GM12878 (cell line): ENCODE measurements at regions not wholly inside any gene's neighbourhood (a gene's known extent, or its start where the extent isn't known, plus 50 kb on each side); places are given as distances from the start of the nearest gene placed in this dataset.

ENCODE experiments used
- ATAC-seq: fragments of 200-7000 bp; cut with Tn5 transposase; 3 replicates; pipeline ENCODE4 v1.9.1; 2020; ENCODE audit warnings: mild to moderate bottlenecking, moderate library complexity
- BruUV-seq: library from RNA; stranded (reverse); fragments of 400-500 nt; replicated peaks from 2 replicates; lab custom pipeline; 2021; lab: Mats Ljungman, UMichigan
- CTCF ChIA-PET: fragments of 300-600 bp; sonication (Branson Sonifier 250); formaldehyde crosslinking; extraction: SDS; loops from one replicate; lab custom pipeline; 2021; ENCODE audit warnings: inconsistent platforms; lab: Yijun Ruan, JAX
- POLR2A ChIA-PET: fragments of 350-600 bp; formaldehyde crosslinking; extraction: SDS; loops from one replicate; lab custom pipeline; 2021; ENCODE audit warnings: inconsistent platforms; lab: Charles Lee
- RAD21 ChIA-PET: fragments of 300-600 bp; sonication (Branson Sonifier 250); formaldehyde crosslinking; loops from one replicate; lab custom pipeline; 2023; ENCODE audit warnings: antibody characterized with exemption; ENCODE audit not compliant: unreplicated experiment; lab: Charles Lee
- SMC1A ChIA-PET: fragments of 300-600 bp; sonication (Branson Sonifier 250); formaldehyde crosslinking; loops from one replicate; lab custom pipeline; 2023; ENCODE audit not compliant: unreplicated experiment, uncharacterized antibody; lab: Charles Lee
- DNase-seq: peaks from one replicate; pipeline ENCODE4 v3.0.0-alpha.2; 2011; ENCODE audit warnings: low read depth, low spot score
- FAIRE-seq: peaks from 3 replicates; lab custom pipeline; 2011; peaks lifted over from hg19 to GRCh38; lab: Jason Lieb, UNC
- H2AFZ ChIP-seq: 2 replicates; pipeline ENCODE4 v1.6.0; 2011; ENCODE audit warnings: low read depth, low read length, control low read depth; ENCODE audit not compliant: control insufficient read depth
- H3K27ac ChIP-seq: 2 replicates; pipeline ENCODE4 v1.5.1; 2011; ENCODE audit warnings: control low read depth; ENCODE audit not compliant: control insufficient read depth, insufficient read depth
- H3K27me3 ChIP-seq, 2 experiments: replicated peaks in 1 of 2; 2 replicates each; pipeline versions ENCODE4 v1.6.0 to v1.6.1; 2011; ENCODE audit warnings: low read length in 1 of 2; ENCODE audit not compliant: control insufficient read depth in 2 of 2, insufficient read depth in 2 of 2
- H3K36me3 ChIP-seq, 2 experiments: 2 replicates each; pipeline ENCODE4 v1.5.1; 2011; ENCODE audit warnings: low read length in 1 of 2; ENCODE audit not compliant: control insufficient read depth in 2 of 2, insufficient read depth in 2 of 2
- H3K4me1 ChIP-seq: 2 replicates; pipeline ENCODE4 v1.6.1; 2011; ENCODE audit warnings: mild to moderate bottlenecking, low read length, moderate library complexity, mixed read lengths; ENCODE audit not compliant: control insufficient read depth, insufficient read depth
- H3K4me2 ChIP-seq: 2 replicates; pipeline ENCODE4 v1.6.0; 2011; ENCODE audit warnings: control low read depth; ENCODE audit not compliant: control insufficient read depth, insufficient read depth
- H3K4me3 ChIP-seq: fragments of 200-600 bp; sonication (generic); 2 replicates; pipeline ENCODE4 v1.5.1; 2016
- H3K79me2 ChIP-seq: 2 replicates; pipeline ENCODE4 v1.6.0; 2011; ENCODE audit warnings: low read length; ENCODE audit not compliant: control insufficient read depth, insufficient read depth
- H3K9ac ChIP-seq: 2 replicates; pipeline ENCODE4 v1.8.0; 2011; ENCODE audit warnings: low read length, control low read depth, mixed read lengths; ENCODE audit not compliant: control insufficient read depth, insufficient read depth
- H3K9me3 ChIP-seq: replicated peaks from 3 replicates; pipeline ENCODE4 v1.5.1; 2011; ENCODE audit warnings: mild to moderate bottlenecking, low read length; ENCODE audit not compliant: control insufficient read depth, insufficient read depth
- H4K20me1 ChIP-seq: 2 replicates; pipeline ENCODE4 v1.6.0; 2011; ENCODE audit not compliant: control insufficient read depth, insufficient read depth
- ATF7 ChIP-seq: fragments of 450-650 bp; IDR thresholded peaks from 2 replicates; pipeline ENCODE4 v1.6.1; 2016; ENCODE audit warnings: low read depth, mild to moderate bottlenecking
- BMI1 ChIP-seq: fragments of 450-650 bp; IDR thresholded peaks from 2 replicates; pipeline ENCODE4 v1.6.1; 2016; ENCODE audit warnings: mild to moderate bottlenecking, moderate library complexity, borderline replicate concordance
- GABPA ChIP-seq: IDR thresholded peaks from 2 replicates; pipeline ENCODE4 v1.6.1; 2014; ENCODE audit warnings: antibody characterized with exemption, low read depth, mild to moderate bottlenecking, inconsistent platforms
- IRF3 ChIP-seq: fragments of 450-650 bp; IDR thresholded peaks from 2 replicates; pipeline ENCODE4 v1.6.1; 2014; ENCODE audit warnings: mild to moderate bottlenecking
- JUNB ChIP-seq: IDR thresholded peaks from 2 replicates; pipeline ENCODE4 v1.6.1; 2016; ENCODE audit warnings: antibody characterized with exemption, mild to moderate bottlenecking
- MLLT1 ChIP-seq: fragments of 450-650 bp; IDR thresholded peaks from 2 replicates; pipeline ENCODE4 v1.6.1; 2016; ENCODE audit warnings: mild to moderate bottlenecking
- MTA2 ChIP-seq: fragments of 450-650 bp; IDR thresholded peaks from 2 replicates; pipeline ENCODE4 v1.6.1; 2016; ENCODE audit warnings: low read depth, mild to moderate bottlenecking, moderate library complexity
- NBN ChIP-seq: fragments of 450-650 bp; IDR thresholded peaks from 2 replicates; pipeline ENCODE4 v1.6.1; 2016
- NFIC ChIP-seq: IDR thresholded peaks from 2 replicates; pipeline ENCODE4 v1.6.1; 2012; ENCODE audit warnings: low read depth, mild to moderate bottlenecking, inconsistent platforms, low read length, moderate library complexity
- NR2C2 ChIP-seq: IDR thresholded peaks from 2 replicates; pipeline ENCODE4 v1.6.1; 2011; ENCODE audit warnings: borderline replicate concordance, low read depth; ENCODE audit not compliant: control insufficient read depth, insufficient read length
- USF1 ChIP-seq: IDR thresholded peaks from 2 replicates; pipeline ENCODE4 v1.6.1; 2011; ENCODE audit warnings: borderline replicate concordance, low read depth, mild to moderate bottlenecking, moderate library complexity, mixed read lengths, low read length; ENCODE audit not compliant: insufficient read depth; ENCODE audit errors: extremely low read length
- YY1 ChIP-seq: IDR thresholded peaks from 2 replicates; pipeline ENCODE4 v1.6.1; 2011; ENCODE audit warnings: low read depth, mild to moderate bottlenecking, low read length
- WGBS: methylation state at CpG from one replicate; pipeline ENCODE4 v1.1.6; 2016; ENCODE audit warnings: low lambda C conversion rate; ENCODE audit not compliant: insufficient replicate concordance, insufficient coverage; ENCODE audit errors: missing lambda C conversion rate; 5-methylcytosine and 5-hydroxymethylcytosine counted together
- in situ Hi-C: fragments of 300-500 bp; cut with MboI; formaldehyde crosslinking; loops from 9 replicates; pipeline ENCODE4 v1.14.3; 2018; ENCODE audit warnings: mixed read lengths
- intact Hi-C: fragments of 100-400 bp; cut with micrococcal nuclease; formaldehyde crosslinking; loops from one replicate; pipeline ENCODE4 v1.14.2; 2022; ENCODE audit not compliant: unreplicated experiment
- TF ChIP-seq, protein P1 (sequence below): fragments of 450-650 bp; conservative IDR thresholded peaks from 2 replicates; pipeline ENCODE4 v1.6.1; 2017; ENCODE audit warnings: mild to moderate bottlenecking, moderate library complexity
- TF ChIP-seq, protein P2 (sequence below): fragments of 450-650 bp; IDR thresholded peaks from 2 replicates; pipeline ENCODE4 v1.6.1; 2016; ENCODE audit warnings: mild to moderate bottlenecking, moderate library complexity, borderline replicate concordance

- DNase-seq (no peak), ATAC-seq (no peak), FAIRE-seq (no peak)
- Histone ChIP-seq H3K4me2 (no peak overlapping the region), H3K27me3 (no peaks in the 10 kb centered on the region), H3K9ac (no peak overlapping the region), H3K27ac (no peak overlapping the region), H3K36me3 (no peaks in the 10 kb centered on the region), H4K20me1 (no peaks in the 10 kb centered on the region), H3K4me1 (no peaks in the 10 kb centered on the region), H3K4me3 (no peak overlapping the region), H2AFZ (no peak overlapping the region), H3K79me2 (no peaks in the 10 kb centered on the region), H3K9me3 (no peaks in the 10 kb centered on the region)
- TF ChIP-seq NFIC (no peak), NR2C2 (no peak), GABPA (no peak), BMI1 (no peak), MLLT1 (no peak), IRF3 (no peak), YY1 (no peak), ATF7 (no peak), NBN (no peak), JUNB (no peak), USF1 (no peak), MTA2 (no peak)
- TF ChIP-seq, protein P1, sequence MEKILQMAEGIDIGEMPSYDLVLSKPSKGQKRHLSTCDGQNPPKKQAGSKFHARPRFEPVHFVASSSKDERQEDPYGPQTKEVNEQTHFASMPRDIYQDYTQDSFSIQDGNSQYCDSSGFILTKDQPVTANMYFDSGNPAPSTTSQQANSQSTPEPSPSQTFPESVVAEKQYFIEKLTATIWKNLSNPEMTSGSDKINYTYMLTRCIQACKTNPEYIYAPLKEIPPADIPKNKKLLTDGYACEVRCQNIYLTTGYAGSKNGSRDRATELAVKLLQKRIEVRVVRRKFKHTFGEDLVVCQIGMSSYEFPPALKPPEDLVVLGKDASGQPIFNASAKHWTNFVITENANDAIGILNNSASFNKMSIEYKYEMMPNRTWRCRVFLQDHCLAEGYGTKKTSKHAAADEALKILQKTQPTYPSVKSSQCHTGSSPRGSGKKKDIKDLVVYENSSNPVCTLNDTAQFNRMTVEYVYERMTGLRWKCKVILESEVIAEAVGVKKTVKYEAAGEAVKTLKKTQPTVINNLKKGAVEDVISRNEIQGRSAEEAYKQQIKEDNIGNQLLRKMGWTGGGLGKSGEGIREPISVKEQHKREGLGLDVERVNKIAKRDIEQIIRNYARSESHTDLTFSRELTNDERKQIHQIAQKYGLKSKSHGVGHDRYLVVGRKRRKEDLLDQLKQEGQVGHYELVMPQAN, result no peak
- TF ChIP-seq, protein P2, sequence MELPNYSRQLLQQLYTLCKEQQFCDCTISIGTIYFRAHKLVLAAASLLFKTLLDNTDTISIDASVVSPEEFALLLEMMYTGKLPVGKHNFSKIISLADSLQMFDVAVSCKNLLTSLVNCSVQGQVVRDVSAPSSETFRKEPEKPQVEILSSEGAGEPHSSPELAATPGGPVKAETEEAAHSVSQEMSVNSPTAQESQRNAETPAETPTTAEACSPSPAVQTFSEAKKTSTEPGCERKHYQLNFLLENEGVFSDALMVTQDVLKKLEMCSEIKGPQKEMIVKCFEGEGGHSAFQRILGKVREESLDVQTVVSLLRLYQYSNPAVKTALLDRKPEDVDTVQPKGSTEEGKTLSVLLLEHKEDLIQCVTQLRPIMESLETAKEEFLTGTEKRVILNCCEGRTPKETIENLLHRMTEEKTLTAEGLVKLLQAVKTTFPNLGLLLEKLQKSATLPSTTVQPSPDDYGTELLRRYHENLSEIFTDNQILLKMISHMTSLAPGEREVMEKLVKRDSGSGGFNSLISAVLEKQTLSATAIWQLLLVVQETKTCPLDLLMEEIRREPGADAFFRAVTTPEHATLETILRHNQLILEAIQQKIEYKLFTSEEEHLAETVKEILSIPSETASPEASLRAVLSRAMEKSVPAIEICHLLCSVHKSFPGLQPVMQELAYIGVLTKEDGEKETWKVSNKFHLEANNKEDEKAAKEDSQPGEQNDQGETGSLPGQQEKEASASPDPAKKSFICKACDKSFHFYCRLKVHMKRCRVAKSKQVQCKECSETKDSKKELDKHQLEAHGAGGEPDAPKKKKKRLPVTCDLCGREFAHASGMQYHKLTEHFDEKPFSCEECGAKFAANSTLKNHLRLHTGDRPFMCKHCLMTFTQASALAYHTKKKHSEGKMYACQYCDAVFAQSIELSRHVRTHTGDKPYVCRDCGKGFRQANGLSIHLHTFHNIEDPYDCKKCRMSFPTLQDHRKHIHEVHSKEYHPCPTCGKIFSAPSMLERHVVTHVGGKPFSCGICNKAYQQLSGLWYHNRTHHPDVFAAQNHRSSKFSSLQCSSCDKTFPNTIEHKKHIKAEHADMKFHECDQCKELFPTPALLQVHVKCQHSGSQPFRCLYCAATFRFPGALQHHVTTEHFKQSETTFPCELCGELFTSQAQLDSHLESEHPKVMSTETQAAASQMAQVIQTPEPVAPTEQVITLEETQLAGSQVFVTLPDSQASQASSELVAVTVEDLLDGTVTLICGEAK, result no peak
- SMC1A ChIA-PET, result no interaction called here
- no TSS peak for BruUV-seq
- POLR2A ChIA-PET, result no interaction called here
- CTCF ChIA-PET, result no interaction called here
- WGBS, result 0% methylated on average over 1 of the region's 1 CpG
- in situ Hi-C loops (no loop called here), intact Hi-C loops (no loop called here)
- RAD21 ChIA-PET, result no interaction called here
Observed at GRCh38 chr7:42389697-42390096, 152.7 kb upstream of the GLI3 start.
